ENCODE measurements at regions not wholly inside any gene's neighbourhood (a gene's known extent, or its start where the extent isn't known, plus 50 kb on each side); places are given as distances from the start of the nearest gene placed in this dataset.
"Not testable (repeated sequence)": the region's sequence is repeated elsewhere in the genome, so short reads cannot be mapped to it uniquely, and the experiment has no call there.

GRCh38 chr13:42405665-42406390 is 133.9 kb downstream of the AKAP11 start:
- no peaks in the 10 kb centered on the region for H3K36me3 Mint-ChIP-seq (ENCODE audit: low read depth)
- peaks cover 24% of the 10 kb centered on the region for H3K4me1 Mint-ChIP-seq
- ChIA-PET POLR2A (no interaction called here), CTCF (interaction anchor here (0.9 to 1.3 kb wide), 2 partner anchors 25 to 72 kb away, joined by 3 to 5 read pairs; no protein-coding TSS in a partner anchor)
- peak; percentile 32 for DNase-seq
- peaks cover 4% of the 10 kb centered on the region for H3K9me3 Mint-ChIP-seq
- peak overlapping the region; percentile 85 for H3K27ac Mint-ChIP-seq
- no peaks in the 10 kb centered on the region for H3K27me3 Mint-ChIP-seq
- H3K4me3 Mint-ChIP-seq, result peak overlapping the region; percentile 38

DNA sequence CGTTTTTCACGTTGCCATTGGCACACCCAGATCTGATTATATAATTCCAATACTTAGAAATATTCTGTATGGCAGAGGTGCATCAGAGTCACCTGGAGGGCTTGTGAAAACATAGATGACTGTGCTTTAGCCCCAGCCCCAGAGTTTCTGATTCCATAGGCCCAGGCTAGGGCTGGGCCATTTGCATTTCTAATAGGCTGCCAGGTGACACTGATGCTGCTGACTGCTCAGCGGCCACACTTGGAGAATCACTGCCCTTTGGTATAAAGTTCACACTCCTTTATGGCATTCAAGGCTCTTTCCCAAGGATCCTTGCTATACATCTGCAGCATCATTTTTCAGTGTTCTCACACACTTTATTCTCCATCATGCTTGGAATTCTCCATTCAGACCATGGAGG is 137.1 kb downstream of the AKAP11 start:
- ChIA-PET CTCF (no interaction called here), POLR2A (no interaction called here)
- no peak for DNase-seq
- H3K27ac Mint-ChIP-seq, result no peak overlapping the region
- H3K4me3 Mint-ChIP-seq, result no peak overlapping the region
- no peaks in the 10 kb centered on the region for H3K27me3 Mint-ChIP-seq
- peaks cover 2% of the 10 kb centered on the region for H3K9me3 Mint-ChIP-seq
- no peaks in the 10 kb centered on the region for H3K36me3 Mint-ChIP-seq (ENCODE audit: low read depth)
- H3K4me1 Mint-ChIP-seq, result peaks cover 25% of the 10 kb centered on the region

GRCh38 chr13:42409551-42409950 is 137.6 kb downstream of the AKAP11 start:
- Mint-ChIP-seq H3K27ac (no peak overlapping the region), H3K36me3 (ENCODE audit: low read depth) (no peaks in the 10 kb centered on the region), H3K27me3 (no peaks in the 10 kb centered on the region), H3K4me3 (no peak overlapping the region), H3K4me1 (peaks cover 25% of the 10 kb centered on the region), H3K9me3 (peaks cover 1% of the 10 kb centered on the region)
- ChIA-PET CTCF (no interaction called here), POLR2A (no interaction called here)
- DNase-seq, result no peak

DNA sequence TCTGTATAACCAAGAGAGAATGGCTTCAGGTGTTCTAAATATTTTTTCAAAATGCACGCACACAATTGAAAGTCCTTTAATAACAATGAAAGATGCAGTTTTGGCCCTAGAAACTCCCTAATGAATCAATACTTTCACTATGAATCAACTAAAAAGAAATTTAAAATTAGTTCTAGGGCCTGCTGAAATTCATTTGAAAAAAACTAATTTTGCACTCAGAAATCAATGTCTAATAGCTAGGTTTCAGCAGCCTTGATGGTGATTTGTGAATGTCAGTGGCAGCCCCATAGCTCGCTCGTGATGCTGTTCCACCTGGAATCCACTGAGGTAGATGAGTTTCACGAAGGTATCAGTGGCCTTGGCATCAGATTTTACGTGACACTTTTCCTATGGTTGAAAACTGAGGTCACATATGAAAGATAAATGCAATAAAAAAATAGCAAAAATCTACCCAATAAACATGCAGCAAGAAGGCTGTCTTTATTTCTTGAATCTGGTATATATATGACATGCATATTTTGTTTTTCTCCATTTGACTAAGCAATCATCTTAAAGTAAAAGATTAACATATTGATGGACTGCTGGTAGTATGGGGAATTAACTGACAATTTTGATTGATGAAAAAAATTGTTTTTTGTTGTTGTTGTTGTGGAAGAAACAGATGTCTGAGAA is 141.0 kb downstream of the AKAP11 start:
- no peaks in the 10 kb centered on the region for H3K36me3 Mint-ChIP-seq (ENCODE audit: low read depth)
- H3K4me1 Mint-ChIP-seq, result peaks cover 6% of the 10 kb centered on the region
- ChIA-PET CTCF (interaction anchor here (1.1 to 1.4 kb wide), 2 partner anchors 11 to 17 kb away, joined by 4 to 6 read pairs; no protein-coding TSS in a partner anchor), POLR2A (no interaction called here)
- H3K27ac Mint-ChIP-seq, result no peak overlapping the region
- no peak for DNase-seq
- H3K9me3 Mint-ChIP-seq, result no peaks in the 10 kb centered on the region
- H3K4me3 Mint-ChIP-seq, result no peak overlapping the region
- H3K27me3 Mint-ChIP-seq, result no peaks in the 10 kb centered on the region

GRCh38 chr13:42413484-42413815 is 141.5 kb downstream of the AKAP11 start:
- Mint-ChIP-seq H3K36me3 (ENCODE audit: low read depth) (no peaks in the 10 kb centered on the region), H3K27me3 (no peaks in the 10 kb centered on the region), H3K9me3 (no peaks in the 10 kb centered on the region), H3K4me3 (no peak overlapping the region), H3K27ac (no peak overlapping the region), H3K4me1 (peaks cover 6% of the 10 kb centered on the region)
- DNase-seq, result no peak
- ChIA-PET CTCF (interaction anchor here (1.1 to 1.4 kb wide), 2 partner anchors 11 to 17 kb away, joined by 4 to 6 read pairs; no protein-coding TSS in a partner anchor), POLR2A (no interaction called here)

- H3K27ac Mint-ChIP-seq, result no peak overlapping the region
- H3K9me3 Mint-ChIP-seq, result no peaks in the 10 kb centered on the region
- H3K36me3 Mint-ChIP-seq (ENCODE audit: low read depth), result peaks cover 1% of the 10 kb centered on the region
- H3K4me1 Mint-ChIP-seq, result peaks cover 11% of the 10 kb centered on the region
- DNase-seq, result no peak
- CTCF ChIA-PET, result no interaction called here
- H3K4me3 Mint-ChIP-seq, result no peak overlapping the region
- POLR2A ChIA-PET, result no interaction called here
- no peaks in the 10 kb centered on the region for H3K27me3 Mint-ChIP-seq
Observed at GRCh38 chr13:42417626-42418025, 145.7 kb downstream of the AKAP11 start.

DNA sequence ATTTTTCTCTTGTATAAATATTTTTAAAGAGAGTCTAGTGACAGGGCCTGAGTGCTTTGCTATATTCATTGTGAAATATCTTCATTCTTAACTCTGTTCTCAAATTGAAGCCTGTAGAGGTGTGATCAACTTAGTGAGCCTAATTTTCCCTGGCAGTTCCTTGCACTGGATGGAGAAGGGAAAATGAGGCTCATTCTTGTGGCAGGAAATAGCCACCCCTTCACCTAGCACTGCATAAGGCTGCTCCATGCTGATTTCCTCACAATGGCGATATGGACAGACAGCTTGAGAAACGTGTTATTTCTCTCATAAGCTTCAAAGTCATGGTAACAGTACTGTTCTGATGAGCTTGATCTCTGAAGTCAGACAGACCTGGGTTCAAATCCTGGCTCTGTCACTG is 146.2 kb downstream of the AKAP11 start:
- ChIA-PET POLR2A (no interaction called here), CTCF (no interaction called here)
- H3K4me3 Mint-ChIP-seq, result no peak overlapping the region
- no peaks in the 10 kb centered on the region for H3K27me3 Mint-ChIP-seq
- H3K36me3 Mint-ChIP-seq (ENCODE audit: low read depth), result peaks cover 1% of the 10 kb centered on the region
- no peaks in the 10 kb centered on the region for H3K9me3 Mint-ChIP-seq
- no peak overlapping the region for H3K27ac Mint-ChIP-seq
- no peak for DNase-seq
- H3K4me1 Mint-ChIP-seq, result peaks cover 11% of the 10 kb centered on the region

GRCh38 chr13:42420304-42420703 is 148.4 kb downstream of the AKAP11 start:
- no peak overlapping the region for H3K4me3 Mint-ChIP-seq
- ChIA-PET CTCF (interaction anchor here (0.7 to 1.1 kb wide), 3 partner anchors 9 to 24 kb away, joined by 3 to 4 read pairs (median 3); no protein-coding TSS in a partner anchor), POLR2A (no interaction called here)
- peaks cover 4% of the 10 kb centered on the region for H3K36me3 Mint-ChIP-seq (ENCODE audit: low read depth)
- H3K9me3 Mint-ChIP-seq, result peaks cover 9% of the 10 kb centered on the region
- DNase-seq, result no peak
- H3K4me1 Mint-ChIP-seq, result peaks cover 11% of the 10 kb centered on the region
- no peak overlapping the region for H3K27ac Mint-ChIP-seq
- no peaks in the 10 kb centered on the region for H3K27me3 Mint-ChIP-seq

GRCh38 chr13:42422681-42423080 is 150.7 kb downstream of the AKAP11 start:
- Mint-ChIP-seq H3K27ac (no peak overlapping the region), H3K27me3 (no peaks in the 10 kb centered on the region), H3K36me3 (ENCODE audit: low read depth) (peaks cover 4% of the 10 kb centered on the region), H3K4me1 (peaks cover 11% of the 10 kb centered on the region), H3K4me3 (no peak overlapping the region), H3K9me3 (peaks cover 11% of the 10 kb centered on the region)
- ChIA-PET POLR2A (no interaction called here), CTCF (no interaction called here)
- DNase-seq, result no peak

DNA sequence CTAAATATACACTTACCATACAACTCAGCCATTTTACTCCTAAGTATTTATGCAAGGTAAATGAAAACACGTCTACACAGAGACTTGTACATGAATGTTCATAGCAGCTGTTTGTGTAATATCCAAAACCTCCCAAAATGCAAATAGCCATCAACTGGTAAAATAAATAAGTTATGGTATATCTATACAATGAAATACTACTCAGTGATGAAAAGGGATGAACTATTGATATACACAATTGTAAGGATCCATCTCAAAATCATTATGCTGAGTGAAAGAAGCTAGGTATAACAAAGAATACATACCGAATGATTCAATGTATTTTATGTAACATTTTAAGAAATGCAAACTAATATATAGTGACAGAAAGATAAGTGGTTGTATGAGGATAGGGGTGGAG is 149.8 kb upstream of the TNFSF11 start:
- no peak overlapping the region for H3K27ac Mint-ChIP-seq
- CTCF ChIA-PET, result no interaction called here

DNA sequence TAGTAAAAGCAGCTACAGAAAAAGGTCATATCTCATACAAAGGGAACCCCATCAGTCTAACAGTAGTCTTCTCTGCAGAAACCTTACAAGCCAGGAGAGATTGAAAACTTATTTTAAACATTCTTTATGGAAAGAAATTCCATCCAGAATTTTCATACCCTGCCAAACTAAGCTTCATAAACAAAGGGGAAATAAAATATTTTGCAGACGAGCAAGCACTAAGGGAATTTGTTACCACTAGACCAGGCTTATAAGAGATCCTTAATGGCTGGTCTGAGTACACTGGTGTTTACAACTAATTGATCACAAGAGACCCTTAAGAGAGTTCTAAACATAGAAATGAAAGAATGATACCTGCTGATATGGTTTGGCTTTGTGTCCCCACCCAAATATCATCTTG is 128.6 kb upstream of the TNFSF11 start:
- H3K4me1 Mint-ChIP-seq, result peaks cover 1% of the 10 kb centered on the region
- ChIA-PET POLR2A (no interaction called here), CTCF (interaction anchor here (1.0 kb wide), 1 partner anchor 41 kb away, joined by 3 read pairs; no protein-coding TSS in a partner anchor)
- no peak overlapping the region for H3K4me3 Mint-ChIP-seq
- H3K27ac Mint-ChIP-seq, result no peak overlapping the region
- peaks cover 23% of the 10 kb centered on the region for H3K36me3 Mint-ChIP-seq (ENCODE audit: low read depth)
- DNase-seq, result no peak
- peaks cover 2% of the 10 kb centered on the region for H3K27me3 Mint-ChIP-seq
- peaks cover 52% of the 10 kb centered on the region for H3K9me3 Mint-ChIP-seq

More for the DNA sequence above, 149.8 kb upstream of the TNFSF11 start:
- H3K9me3 Mint-ChIP-seq, result peaks cover 11% of the 10 kb centered on the region
- POLR2A ChIA-PET, result no interaction called here
- no peaks in the 10 kb centered on the region for H3K27me3 Mint-ChIP-seq
- DNase-seq, result no peak
- peaks cover 2% of the 10 kb centered on the region for H3K36me3 Mint-ChIP-seq (ENCODE audit: low read depth)
- no peak overlapping the region for H3K4me3 Mint-ChIP-seq
- H3K4me1 Mint-ChIP-seq, result peaks cover 11% of the 10 kb centered on the region

GRCh38 chr13:42446597-42446996 is 127.4 kb upstream of the TNFSF11 start:
- H3K27me3 Mint-ChIP-seq, H3K4me1 Mint-ChIP-seq, POLR2A ChIA-PET, H3K27ac Mint-ChIP-seq, DNase-seq, CTCF ChIA-PET, H3K4me3 Mint-ChIP-seq: not testable (repeated sequence)
- H3K36me3 Mint-ChIP-seq (ENCODE audit: low read depth), result peaks cover 23% of the 10 kb centered on the region
- peaks cover 56% of the 10 kb centered on the region for H3K9me3 Mint-ChIP-seq

- Mint-ChIP-seq H3K27me3 (no peaks in the 10 kb centered on the region), H3K27ac (no peak overlapping the region)
- CTCF ChIA-PET, result interaction anchor here (0.7 to 1.0 kb wide), 2 partner anchors 29 to 479 kb away, joined by 3 to 4 read pairs; no protein-coding TSS in a partner anchor
Observed at GRCh38 chr13:42453091-42453645, 120.8 kb upstream of the TNFSF11 start.

More at GRCh38 chr13:42453091-42453645, 120.8 kb upstream of the TNFSF11 start:
- H3K4me3 Mint-ChIP-seq, result no peak overlapping the region
- peaks cover 3% of the 10 kb centered on the region for H3K36me3 Mint-ChIP-seq (ENCODE audit: low read depth)
- peaks cover 19% of the 10 kb centered on the region for H3K9me3 Mint-ChIP-seq
- peaks cover 1% of the 10 kb centered on the region for H3K4me1 Mint-ChIP-seq
- POLR2A ChIA-PET, result no interaction called here
- DNase-seq, result no peak
